ENCODE measurements at regions not wholly inside any gene's neighbourhood (a gene's known extent, or its start where the extent isn't known, plus 50 kb on each side); places are given as distances from the start of the nearest gene placed in this dataset.

GRCh38 chr15:61639491-61639890, 410.4 kb upstream of the RORA start:
- no peaks in the 10 kb centered on the region for H3K4me1 Mint-ChIP-seq (ENCODE audit: low read depth, unreplicated experiment)
- no peak for DNase-seq
- peaks cover 12% of the 10 kb centered on the region for H3K27me3 Mint-ChIP-seq (ENCODE audit: insufficient read depth, unreplicated experiment)

GRCh38 chr15:61634837-61635236, 405.7 kb upstream of the RORA start:
- H3K9me3 Mint-ChIP-seq (ENCODE audit: unreplicated experiment) = no peaks in the 10 kb centered on the region
- H3K9me3 ChIP-seq = no peaks in the 10 kb centered on the region
- H3K27me3 ChIP-seq (replicated peaks; ENCODE audit: control insufficient read depth, insufficient read depth, low read length) = no peaks in the 10 kb centered on the region
- ChIA-PET POLR2A (no interaction called here), CTCF (no interaction called here)
- H3K36me3 Mint-ChIP-seq (ENCODE audit: insufficient read depth, unreplicated experiment) = no peaks in the 10 kb centered on the region
- no peak overlapping the region for H3K4me3 Mint-ChIP-seq (ENCODE audit: unreplicated experiment)
- no peak overlapping the region for H3K4me3 ChIP-seq (ENCODE audit: low read depth, low read length)
- no peak for TF ChIP-seq CTCF (IDR thresholded peaks at IDR 0.05; ENCODE audit: insufficient read depth in 1 of 2, low read depth in 1 of 2, low read length in 1 of 2, severe bottlenecking in 1 of 2, unreplicated experiment in 1 of 2)
- H3K36me3 ChIP-seq (ENCODE audit: control insufficient read depth, insufficient read depth, low read length) = no peaks in the 10 kb centered on the region
- intact Hi-C loops (cut with micrococcal nuclease; ENCODE audit: unreplicated experiment) = no loop called here
- H3K4me1 Mint-ChIP-seq (ENCODE audit: low read depth, unreplicated experiment) = no peaks in the 10 kb centered on the region
- DNase-seq = no peak
- H3K27me3 Mint-ChIP-seq (ENCODE audit: insufficient read depth, unreplicated experiment) = peaks cover 4% of the 10 kb centered on the region
- no peaks in the 10 kb centered on the region for H3K4me1 ChIP-seq
- BruUV-seq (replicated peaks) = no TSS peak
- no peak overlapping the region for H3K27ac Mint-ChIP-seq (ENCODE audit: unreplicated experiment)

More at GRCh38 chr15:61639491-61639890, 410.4 kb upstream of the RORA start:
- no peak for TF ChIP-seq CTCF (IDR thresholded peaks at IDR 0.05; ENCODE audit: insufficient read depth in 1 of 2, low read depth in 1 of 2, low read length in 1 of 2, severe bottlenecking in 1 of 2, unreplicated experiment in 1 of 2)
- no peaks in the 10 kb centered on the region for H3K36me3 ChIP-seq (ENCODE audit: control insufficient read depth, insufficient read depth, low read length)
- H3K4me3 Mint-ChIP-seq (ENCODE audit: unreplicated experiment) = no peak overlapping the region
- no peaks in the 10 kb centered on the region for H3K36me3 Mint-ChIP-seq (ENCODE audit: insufficient read depth, unreplicated experiment)
- H3K4me3 ChIP-seq (ENCODE audit: low read depth, low read length) = no peak overlapping the region
- H3K9me3 ChIP-seq = no peaks in the 10 kb centered on the region
- no peaks in the 10 kb centered on the region for H3K27me3 ChIP-seq (replicated peaks; ENCODE audit: control insufficient read depth, insufficient read depth, low read length)
- H3K9me3 Mint-ChIP-seq (ENCODE audit: unreplicated experiment) = no peaks in the 10 kb centered on the region
- no TSS peak for BruUV-seq (replicated peaks)
- no peaks in the 10 kb centered on the region for H3K4me1 ChIP-seq
- H3K27ac Mint-ChIP-seq (ENCODE audit: unreplicated experiment) = no peak overlapping the region
- POLR2A ChIA-PET = no interaction called here
- intact Hi-C loops (cut with micrococcal nuclease; ENCODE audit: unreplicated experiment) = no loop called here
- CTCF ChIA-PET = interaction anchor here (0.5 kb wide), 1 partner anchor 472 kb away, joined by 4 read pairs; no protein-coding TSS in a partner anchor

- CTCF ChIA-PET = no interaction called here
- BruUV-seq (replicated peaks) = no TSS peak
- Mint-ChIP-seq H3K36me3 (ENCODE audit: insufficient read depth, unreplicated experiment) (no peaks in the 10 kb centered on the region), H3K27ac (ENCODE audit: unreplicated experiment) (no peak overlapping the region), H3K27me3 (ENCODE audit: insufficient read depth, unreplicated experiment) (peaks cover 4% of the 10 kb centered on the region), H3K4me1 (ENCODE audit: low read depth, unreplicated experiment) (no peaks in the 10 kb centered on the region), H3K4me3 (ENCODE audit: unreplicated experiment) (no peak overlapping the region), H3K9me3 (ENCODE audit: unreplicated experiment) (no peaks in the 10 kb centered on the region)
- no peaks in the 10 kb centered on the region for H3K9me3 ChIP-seq
- no peak for DNase-seq
- H3K4me3 ChIP-seq (ENCODE audit: low read depth, low read length) = no peak overlapping the region
- intact Hi-C loops (cut with micrococcal nuclease; ENCODE audit: unreplicated experiment) = no loop called here
- POLR2A ChIA-PET = no interaction called here
- no peaks in the 10 kb centered on the region for H3K4me1 ChIP-seq
- no peaks in the 10 kb centered on the region for H3K27me3 ChIP-seq (replicated peaks; ENCODE audit: control insufficient read depth, insufficient read depth, low read length)
- TF ChIP-seq CTCF (IDR thresholded peaks at IDR 0.05; ENCODE audit: insufficient read depth in 1 of 2, low read depth in 1 of 2, low read length in 1 of 2, severe bottlenecking in 1 of 2, unreplicated experiment in 1 of 2) = no peak
- no peaks in the 10 kb centered on the region for H3K36me3 ChIP-seq (ENCODE audit: control insufficient read depth, insufficient read depth, low read length)
These were observed 404.8 kb upstream of the RORA start for GRCh38 chr15:61633951-61634350.

All from Caco-2 (cell line).